MCF 10A (cell line): ENCODE measurements at regions not wholly inside any gene's neighbourhood (a gene's known extent, or its start where the extent isn't known, plus 50 kb on each side); places are given as distances from the start of the nearest gene placed in this dataset.

ENCODE experiments used
- BruUV-seq: library from RNA; stranded (reverse); fragments of 400-500 nt; replicated peaks from 2 replicates; lab custom pipeline; 2021; lab: Mats Ljungman, UMichigan
- CTCF ChIA-PET: fragments of 300-600 bp; sonication (Branson Sonifier 250); formaldehyde crosslinking; extraction: SDS; loops from one replicate; lab custom pipeline; 2021; ENCODE audit warnings: antibody characterized with exemption, inconsistent platforms; lab: Yijun Ruan, JAX
- POLR2A ChIA-PET: fragments of 300-600, 350-650 bp; sonication (Branson Sonifier 250); formaldehyde crosslinking; extraction: SDS; loops from one replicate; lab custom pipeline; 2020; ENCODE audit warnings: antibody characterized with exemption, inconsistent platforms; lab: Yijun Ruan, JAX
- DNase-seq: peaks from one replicate; pipeline ENCODE4 v3.0.0-alpha.2; 2018; ENCODE audit not compliant: unreplicated experiment
- H3K27ac Mint-ChIP-seq: one replicate; pipeline ENCODE4 v1.8.0; 2022; ENCODE audit warnings: mild to moderate bottlenecking, low read depth, mixed read lengths; ENCODE audit not compliant: unreplicated experiment
- H3K27me3 Mint-ChIP-seq: one replicate; pipeline ENCODE4 v1.8.0; 2022; ENCODE audit warnings: mixed read lengths; ENCODE audit not compliant: insufficient read depth, unreplicated experiment
- H3K36me3 Mint-ChIP-seq: one replicate; pipeline ENCODE4 v1.8.0; 2022; ENCODE audit warnings: mild to moderate bottlenecking, moderate library complexity, mixed read lengths; ENCODE audit not compliant: insufficient read depth, unreplicated experiment
- H3K4me1 Mint-ChIP-seq: one replicate; pipeline ENCODE4 v1.8.0; 2022; ENCODE audit warnings: mixed read lengths; ENCODE audit not compliant: insufficient read depth, unreplicated experiment
- H3K4me3 Mint-ChIP-seq: one replicate; pipeline ENCODE4 v1.8.0; 2022; ENCODE audit warnings: mild to moderate bottlenecking, moderate library complexity, mixed read lengths; ENCODE audit not compliant: unreplicated experiment
- H3K9me3 Mint-ChIP-seq: one replicate; pipeline ENCODE4 v1.8.0; 2022; ENCODE audit warnings: mixed read lengths; ENCODE audit not compliant: unreplicated experiment
- intact Hi-C: fragments of 100-400 bp; cut with micrococcal nuclease; formaldehyde crosslinking; loops from 2 replicates; pipeline ENCODE4 v1.14.1; 2022
- TF ChIP-seq, protein P1 (sequence below): fragments of 200-600 bp; IDR thresholded peaks from one replicate; pipeline ENCODE4 v1.8.0; 2022; ENCODE audit warnings: antibody characterized with exemption, mild to moderate bottlenecking; ENCODE audit not compliant: unreplicated experiment

GRCh38 chr6:93943661-93944060 lies 524.3 kb upstream of the EPHA7 start:
- Mint-ChIP-seq H3K36me3 (no peaks in the 10 kb centered on the region), H3K4me3 (no peak overlapping the region), H3K27me3 (peaks cover 11% of the 10 kb centered on the region), H3K9me3 (no peaks in the 10 kb centered on the region), H3K4me1 (no peaks in the 10 kb centered on the region), H3K27ac (no peak overlapping the region)
- no TSS peak for BruUV-seq
- CTCF ChIA-PET: interaction anchor here (0.7 kb wide), 1 partner anchor 61 kb away, joined by 3 read pairs; no protein-coding TSS in a partner anchor
- intact Hi-C loops: no loop called here
- POLR2A ChIA-PET: interaction anchor here (0.6 kb wide), 1 partner anchor 20 kb away, joined by 3 read pairs; no protein-coding TSS in a partner anchor
- TF ChIP-seq, protein P1, sequence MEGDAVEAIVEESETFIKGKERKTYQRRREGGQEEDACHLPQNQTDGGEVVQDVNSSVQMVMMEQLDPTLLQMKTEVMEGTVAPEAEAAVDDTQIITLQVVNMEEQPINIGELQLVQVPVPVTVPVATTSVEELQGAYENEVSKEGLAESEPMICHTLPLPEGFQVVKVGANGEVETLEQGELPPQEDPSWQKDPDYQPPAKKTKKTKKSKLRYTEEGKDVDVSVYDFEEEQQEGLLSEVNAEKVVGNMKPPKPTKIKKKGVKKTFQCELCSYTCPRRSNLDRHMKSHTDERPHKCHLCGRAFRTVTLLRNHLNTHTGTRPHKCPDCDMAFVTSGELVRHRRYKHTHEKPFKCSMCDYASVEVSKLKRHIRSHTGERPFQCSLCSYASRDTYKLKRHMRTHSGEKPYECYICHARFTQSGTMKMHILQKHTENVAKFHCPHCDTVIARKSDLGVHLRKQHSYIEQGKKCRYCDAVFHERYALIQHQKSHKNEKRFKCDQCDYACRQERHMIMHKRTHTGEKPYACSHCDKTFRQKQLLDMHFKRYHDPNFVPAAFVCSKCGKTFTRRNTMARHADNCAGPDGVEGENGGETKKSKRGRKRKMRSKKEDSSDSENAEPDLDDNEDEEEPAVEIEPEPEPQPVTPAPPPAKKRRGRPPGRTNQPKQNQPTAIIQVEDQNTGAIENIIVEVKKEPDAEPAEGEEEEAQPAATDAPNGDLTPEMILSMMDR: no peak
- DNase-seq: no peak

- H3K4me3 Mint-ChIP-seq: no peak overlapping the region
- H3K27ac Mint-ChIP-seq: no peak overlapping the region
- TF ChIP-seq, protein P1: no peak
- H3K4me1 Mint-ChIP-seq: no peaks in the 10 kb centered on the region
- H3K27me3 Mint-ChIP-seq: peaks cover 11% of the 10 kb centered on the region
- no peaks in the 10 kb centered on the region for H3K9me3 Mint-ChIP-seq
- no TSS peak for BruUV-seq
- CTCF ChIA-PET: interaction anchor here (0.6 kb wide), 1 partner anchor 14 kb away, joined by 3 read pairs; no protein-coding TSS in a partner anchor
- DNase-seq: no peak
- intact Hi-C loops: no loop called here
- H3K36me3 Mint-ChIP-seq: no peaks in the 10 kb centered on the region
- POLR2A ChIA-PET: no interaction called here
These were observed 521.0 kb upstream of the EPHA7 start for GRCh38 chr6:93940381-93940780.

- TF ChIP-seq, protein P1: no peak
- Mint-ChIP-seq H3K36me3 (no peaks in the 10 kb centered on the region), H3K4me3 (no peak overlapping the region), H3K27ac (no peak overlapping the region), H3K27me3 (peaks cover 12% of the 10 kb centered on the region), H3K9me3 (no peaks in the 10 kb centered on the region), H3K4me1 (no peaks in the 10 kb centered on the region)
- no peak for DNase-seq
- POLR2A ChIA-PET: no interaction called here
- CTCF ChIA-PET: no interaction called here
- BruUV-seq: no TSS peak
- intact Hi-C loops: no loop called here
These were observed 512.8 kb upstream of the EPHA7 start for GRCh38 chr6:93932175-93932574.

DNA sequence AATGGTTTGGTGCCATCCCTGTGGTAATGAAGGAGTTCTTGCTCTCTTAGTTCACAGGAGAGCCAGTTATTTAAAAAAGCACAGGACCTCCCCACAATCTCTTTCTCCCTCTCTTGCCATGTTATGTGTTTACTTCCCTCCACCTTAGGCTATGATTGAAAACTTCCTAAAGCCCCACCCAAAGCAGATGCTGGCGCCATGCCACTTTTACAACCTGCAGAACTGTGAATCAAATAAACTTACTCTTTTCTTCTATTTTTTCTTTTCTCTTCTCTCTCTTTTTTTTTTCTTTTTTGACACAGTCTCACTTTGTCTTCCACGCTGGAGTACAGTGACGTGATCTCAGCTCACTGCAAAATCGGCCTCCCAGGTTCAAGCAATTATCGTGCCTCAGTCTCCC lies 508.4 kb upstream of the EPHA7 start:
- Mint-ChIP-seq H3K27ac (no peak overlapping the region), H3K36me3 (no peaks in the 10 kb centered on the region), H3K4me1 (no peaks in the 10 kb centered on the region), H3K4me3 (no peak overlapping the region), H3K27me3 (peaks cover 12% of the 10 kb centered on the region), H3K9me3 (no peaks in the 10 kb centered on the region)
- TF ChIP-seq, protein P1: no peak
- BruUV-seq: no TSS peak
- POLR2A ChIA-PET: no interaction called here
- no peak for DNase-seq
- CTCF ChIA-PET: no interaction called here
- intact Hi-C loops: no loop called here
